ENCODE measurements at regions not wholly inside any gene's neighbourhood (a gene's known extent, or its start where the extent isn't known, plus 50 kb on each side); places are given as distances from the start of the nearest gene placed in this dataset.

DNA sequence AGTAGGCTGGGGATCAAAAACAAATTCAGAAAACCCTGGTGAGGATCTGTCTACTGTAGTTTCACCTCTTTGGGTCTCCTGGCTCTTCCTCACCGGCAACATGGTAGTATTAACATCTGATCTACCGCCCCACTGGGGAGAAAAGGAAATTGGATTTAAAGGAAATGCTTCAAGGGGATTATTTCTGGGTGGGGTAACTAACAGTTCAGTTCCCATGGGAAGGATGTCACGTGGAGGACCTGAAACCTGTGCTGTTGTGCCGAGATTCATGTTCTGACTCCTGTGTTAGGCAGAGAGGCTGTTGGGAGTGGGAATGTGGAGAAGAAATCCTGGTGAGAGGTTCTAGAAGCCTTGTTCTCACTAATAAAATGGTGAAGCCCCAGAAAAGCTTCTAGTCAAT is 254.4 kb downstream of the BCOR start:
- DNase-seq: no peak

GRCh38 chrX:39845233-39845632 is 252.5 kb downstream of the BCOR start:
- DNase-seq: no peak

GRCh38 chrX:39846460-39846859 is 251.3 kb downstream of the BCOR start:
- DNase-seq: no peak

- no peak for DNase-seq
These were observed 249.5 kb downstream of the BCOR start for GRCh38 chrX:39848243-39848642.

GRCh38 chrX:39848900-39849299 is 248.9 kb downstream of the BCOR start:
- no peak for DNase-seq

DNA sequence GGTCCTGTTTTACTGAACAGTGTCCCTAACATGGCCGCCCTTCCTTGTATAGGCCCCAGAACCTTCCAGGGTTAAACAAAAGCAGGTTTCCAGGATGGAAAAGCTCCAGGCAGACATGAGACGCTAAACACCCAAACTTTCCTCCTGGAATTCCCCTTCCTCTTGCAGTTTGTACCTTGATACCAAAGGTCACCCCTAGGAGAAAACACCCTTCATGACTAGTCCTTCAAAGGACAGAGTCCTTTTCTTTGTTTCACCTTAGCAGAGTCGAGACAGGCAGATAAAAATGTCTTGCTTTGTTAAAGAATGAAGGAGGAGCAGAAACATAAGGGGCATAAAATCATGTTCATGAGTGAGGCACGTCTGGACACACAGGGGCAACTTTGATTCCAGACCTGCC is 247.5 kb downstream of the BCOR start:
- no peak for DNase-seq

DNA sequence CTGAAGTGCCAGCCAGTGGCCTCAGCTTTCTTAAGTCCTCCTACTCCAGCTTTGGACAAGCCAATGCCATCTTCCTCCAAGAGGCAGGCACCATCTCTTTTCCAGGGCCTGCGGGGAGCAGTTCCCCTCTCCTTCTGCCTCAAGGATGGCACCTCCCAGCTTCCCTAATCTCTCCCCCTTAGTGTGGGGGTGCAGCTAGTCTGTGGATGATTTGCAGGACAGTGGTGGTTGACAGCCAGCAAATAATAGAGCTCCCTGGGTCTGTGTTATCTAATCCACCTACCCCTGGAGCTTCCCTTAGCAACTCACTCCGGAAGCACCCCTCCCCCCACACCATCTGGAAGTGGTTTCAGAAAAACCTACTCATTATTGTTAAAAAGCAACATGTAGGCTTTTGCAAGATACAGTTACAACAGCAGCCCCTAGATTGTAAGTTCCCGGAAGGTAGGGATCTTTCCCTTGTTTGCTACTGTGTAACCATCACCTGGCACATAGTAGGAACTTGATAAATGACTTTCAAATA is 247.1 kb downstream of the BCOR start:
- no peak for DNase-seq

DNA sequence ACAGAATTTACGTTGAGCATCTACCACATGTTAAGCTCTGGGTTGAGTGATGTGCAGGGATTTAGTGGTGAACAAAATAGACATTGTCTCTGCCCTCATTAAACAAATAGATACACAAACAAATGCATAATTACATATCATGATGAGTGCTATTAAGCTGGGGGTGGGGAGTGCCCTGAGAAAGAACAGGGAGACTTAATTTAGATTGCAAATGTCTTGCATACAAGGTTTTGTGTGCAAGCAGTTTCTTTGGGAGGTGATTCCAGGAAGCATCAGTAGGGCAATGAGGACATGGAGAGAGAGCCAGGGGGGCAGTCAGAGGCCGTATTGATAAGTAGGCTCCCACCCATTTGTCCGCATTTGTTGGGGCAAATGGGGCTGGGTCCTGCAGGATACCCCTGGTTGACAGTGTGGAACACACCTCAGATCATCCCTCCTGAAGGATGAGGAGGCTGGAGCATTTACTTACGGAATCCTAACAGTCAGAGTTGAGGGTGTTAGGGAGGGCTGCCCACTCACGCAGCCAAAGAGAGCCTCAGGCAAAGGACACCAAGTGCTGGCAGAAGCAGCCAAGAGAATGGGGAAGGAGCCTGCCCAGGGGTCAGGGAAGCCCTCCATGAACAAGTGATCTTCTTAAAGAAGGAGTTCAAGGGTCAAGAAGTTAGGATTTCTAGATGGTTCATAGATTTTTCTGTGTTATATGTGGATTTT is 245.9 kb downstream of the BCOR start:
- DNase-seq: no peak

- DNase-seq: no peak
These were observed 245.3 kb downstream of the BCOR start for GRCh38 chrX:39852491-39852890.

DNA sequence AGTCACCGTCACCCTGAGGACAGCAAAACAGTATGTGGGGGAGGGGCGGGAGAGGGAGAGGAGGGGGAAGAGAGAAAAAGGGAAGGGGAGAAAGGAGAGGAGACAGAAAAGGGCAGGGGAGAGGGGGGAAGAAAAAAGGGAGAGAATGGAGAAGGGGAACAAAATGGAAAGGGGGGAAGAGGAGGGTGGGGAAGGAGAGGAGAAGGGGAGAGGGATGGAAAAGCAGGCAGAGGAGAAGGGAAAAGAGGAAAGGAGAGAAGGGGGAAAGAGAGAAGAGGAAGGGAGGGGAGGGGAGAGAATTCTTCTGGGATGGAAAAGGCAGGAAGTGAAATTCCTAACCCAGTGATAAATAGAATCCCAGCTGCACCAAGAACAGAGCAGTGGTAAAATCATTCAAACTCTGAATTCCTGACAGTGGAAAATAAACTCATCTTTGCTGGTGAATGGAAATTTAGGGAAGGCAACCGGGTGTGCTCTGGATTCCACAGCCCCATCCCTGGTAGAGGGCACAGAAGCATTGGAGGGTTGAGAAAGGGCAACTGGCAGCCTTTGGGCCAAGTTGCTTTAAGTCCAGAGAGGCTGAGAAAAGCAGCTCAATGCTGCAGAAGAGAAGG is 244.2 kb downstream of the BCOR start:
- DNase-seq: no peak

DNA sequence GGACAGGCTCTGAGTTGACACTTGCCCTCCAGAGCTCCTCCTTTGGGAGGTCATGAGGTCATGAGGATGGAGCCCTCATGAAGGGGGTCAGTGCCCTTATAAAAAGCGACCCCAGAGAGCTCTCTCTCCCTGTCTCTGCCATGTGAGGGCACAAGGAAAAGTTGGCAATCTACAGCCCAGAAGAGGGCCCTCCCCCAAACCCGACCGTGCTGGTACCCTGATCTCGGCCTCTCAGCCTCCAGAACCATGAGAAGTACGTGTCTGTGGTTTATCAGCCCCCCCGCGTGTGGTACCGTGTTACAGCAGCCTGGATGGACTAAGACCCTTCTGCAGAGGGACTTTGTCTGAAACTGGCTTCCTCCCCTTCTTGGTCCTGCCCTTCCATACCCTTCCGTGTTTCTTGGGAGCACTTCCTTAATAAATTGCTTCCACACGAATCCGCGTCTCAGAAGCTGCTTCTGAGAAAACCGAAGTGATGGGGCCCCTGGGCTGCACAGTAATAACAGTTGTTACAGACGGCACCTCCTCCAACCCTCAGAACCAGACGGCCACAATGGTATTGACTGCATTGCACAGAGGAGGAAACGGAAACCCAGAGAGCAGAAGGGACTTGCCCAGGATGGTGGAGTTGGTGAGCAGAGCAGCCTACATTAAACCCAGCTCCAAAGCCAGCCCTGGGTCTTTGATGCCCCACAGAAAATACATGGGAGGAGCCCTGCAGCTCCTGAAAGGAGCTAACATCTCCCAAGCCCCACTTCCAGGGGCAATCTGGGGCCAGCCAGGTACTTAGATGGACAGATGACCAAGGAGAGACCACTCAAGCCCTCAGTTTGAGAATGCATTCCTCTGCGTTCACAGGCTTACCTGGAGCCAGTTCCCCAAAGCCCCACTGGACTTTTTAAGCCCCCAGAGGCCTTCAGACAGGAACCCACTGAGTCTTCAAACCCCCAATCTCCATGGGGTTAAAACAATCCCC is 242.7 kb downstream of the BCOR start:
- peak; percentile 42 for DNase-seq

DNA sequence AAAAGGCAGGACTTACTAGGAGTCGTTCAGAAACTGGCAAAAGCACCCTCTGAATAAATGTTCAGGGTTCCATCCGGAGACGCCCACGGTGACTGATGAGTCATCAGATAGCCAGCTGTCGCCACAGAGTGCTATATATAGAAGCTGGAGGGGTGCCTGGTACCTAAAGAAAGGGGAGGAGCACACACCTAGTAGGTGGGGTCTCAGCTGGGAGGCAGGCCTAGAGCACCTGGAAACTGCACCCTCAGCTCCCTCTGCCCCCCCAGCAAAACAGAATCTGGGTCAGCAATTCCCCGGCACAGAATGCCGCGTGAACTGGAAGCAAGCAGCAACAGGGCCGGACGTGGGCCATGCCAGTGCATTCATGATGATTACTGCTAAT is 242.0 kb downstream of the BCOR start:
- DNase-seq: peak; percentile 72

DNA sequence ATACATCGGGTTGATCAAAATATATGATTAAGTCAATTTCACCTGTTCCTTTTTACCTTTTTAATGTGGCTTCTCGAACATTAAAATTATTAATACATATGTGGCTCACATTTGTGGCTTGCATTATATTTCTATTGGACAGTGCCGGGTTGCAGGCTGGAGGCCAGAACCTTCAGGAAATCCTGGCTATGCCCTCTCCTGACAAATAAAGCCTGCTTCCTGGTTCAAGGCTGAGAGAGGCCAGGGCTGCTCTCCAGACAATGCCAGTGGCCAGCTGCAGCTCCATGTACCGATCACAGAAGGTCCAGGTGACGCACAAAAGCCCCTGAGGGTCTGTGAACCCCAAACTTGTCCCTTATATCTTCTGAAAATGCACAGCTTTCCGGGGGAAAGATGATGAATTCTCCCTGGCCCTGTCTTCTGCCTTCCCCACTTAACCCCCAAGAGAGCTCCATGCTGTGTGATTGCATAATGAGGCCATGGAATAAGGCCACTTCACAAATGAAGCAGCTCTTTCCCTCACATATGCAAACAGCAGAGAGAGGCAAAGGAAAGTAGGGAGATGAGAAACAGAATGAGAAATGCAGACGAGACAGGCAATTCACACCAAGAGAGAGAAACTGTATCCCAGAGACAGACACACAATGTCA is 241.2 kb downstream of the BCOR start:
- DNase-seq: no peak

- no peak for DNase-seq
These were observed 240.0 kb downstream of the BCOR start for GRCh38 chrX:39857780-39858179.

DNA sequence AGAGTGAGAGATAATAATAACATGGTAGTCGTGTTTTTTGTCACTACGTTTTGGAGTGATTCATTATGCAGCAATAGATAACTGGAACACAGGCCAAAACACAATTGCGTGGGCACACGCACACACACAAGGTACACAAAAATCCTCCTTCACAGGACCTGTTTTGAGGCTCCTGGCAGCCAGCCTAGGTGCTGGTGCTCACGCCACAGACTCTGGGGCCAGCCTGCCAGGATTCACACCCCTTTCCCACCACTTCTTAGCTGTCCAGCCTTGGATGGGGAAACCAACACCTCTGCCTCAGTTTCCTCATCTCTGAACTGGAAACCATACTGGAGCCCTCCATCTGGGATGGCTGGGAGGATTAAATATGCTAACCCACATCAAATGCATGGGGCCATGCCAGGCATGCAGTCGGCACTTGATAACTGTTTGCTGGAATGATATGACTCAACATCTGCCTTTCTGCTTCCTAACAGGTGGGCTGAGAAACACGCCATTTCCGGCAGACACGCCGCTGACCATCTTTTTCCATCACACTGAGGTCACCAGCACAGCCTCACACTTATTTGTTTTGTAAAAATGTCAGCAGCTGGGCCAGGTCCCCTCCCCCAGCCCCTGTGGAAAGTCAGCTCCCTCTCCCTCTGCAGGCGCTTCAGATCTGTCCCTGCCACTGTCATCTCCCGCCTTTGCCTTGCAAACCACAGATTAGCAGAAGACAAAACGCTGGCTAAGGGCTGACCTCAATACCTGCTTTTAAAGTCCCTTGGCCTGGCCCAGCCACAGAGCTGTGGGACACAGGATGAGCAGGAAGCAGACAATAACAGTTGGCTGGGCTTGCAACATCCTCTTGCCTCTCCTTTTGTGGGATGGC is 237.5 kb downstream of the BCOR start:
- peak; percentile 70 for DNase-seq

DNA sequence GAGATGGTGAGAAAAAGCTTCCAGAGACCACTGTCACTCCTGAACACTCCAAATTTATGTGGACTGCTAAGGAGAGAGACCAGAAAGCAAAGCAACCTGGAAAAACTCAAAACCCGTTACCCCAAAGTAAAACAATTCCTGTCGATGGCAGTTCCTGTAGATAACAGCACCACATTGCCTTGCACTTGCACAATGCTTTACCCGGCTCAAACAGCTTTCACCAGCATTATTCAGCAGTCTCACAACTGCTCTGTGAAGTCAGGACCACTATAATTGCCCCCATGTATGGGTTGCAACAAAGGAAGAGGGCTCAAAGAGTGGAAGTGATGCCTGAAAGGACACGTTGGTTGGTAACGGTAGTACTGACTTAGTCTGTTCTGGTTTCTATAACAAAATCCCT is 234.8 kb downstream of the BCOR start:
- DNase-seq: no peak

DNA sequence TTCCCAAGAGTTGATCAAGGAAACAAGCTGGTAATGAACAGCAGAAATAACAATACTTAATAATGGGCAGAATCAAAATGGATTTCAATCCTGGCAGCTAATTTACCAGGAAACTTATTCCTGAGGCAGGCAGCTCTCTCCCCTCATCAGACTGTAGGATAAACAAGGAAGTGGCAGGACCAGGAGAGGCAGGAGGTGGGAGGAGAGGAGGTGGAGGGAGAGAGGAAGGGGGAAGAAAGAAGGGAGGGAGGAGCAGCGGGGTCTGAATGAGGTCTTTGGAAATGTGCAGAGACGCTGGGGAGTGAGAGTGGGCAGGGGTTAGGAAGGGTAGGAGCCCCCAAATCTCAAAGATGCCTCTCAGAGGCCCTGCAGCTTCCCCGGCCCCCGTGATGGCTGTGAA is 231.5 kb downstream of the BCOR start:
- no peak for DNase-seq

DNA sequence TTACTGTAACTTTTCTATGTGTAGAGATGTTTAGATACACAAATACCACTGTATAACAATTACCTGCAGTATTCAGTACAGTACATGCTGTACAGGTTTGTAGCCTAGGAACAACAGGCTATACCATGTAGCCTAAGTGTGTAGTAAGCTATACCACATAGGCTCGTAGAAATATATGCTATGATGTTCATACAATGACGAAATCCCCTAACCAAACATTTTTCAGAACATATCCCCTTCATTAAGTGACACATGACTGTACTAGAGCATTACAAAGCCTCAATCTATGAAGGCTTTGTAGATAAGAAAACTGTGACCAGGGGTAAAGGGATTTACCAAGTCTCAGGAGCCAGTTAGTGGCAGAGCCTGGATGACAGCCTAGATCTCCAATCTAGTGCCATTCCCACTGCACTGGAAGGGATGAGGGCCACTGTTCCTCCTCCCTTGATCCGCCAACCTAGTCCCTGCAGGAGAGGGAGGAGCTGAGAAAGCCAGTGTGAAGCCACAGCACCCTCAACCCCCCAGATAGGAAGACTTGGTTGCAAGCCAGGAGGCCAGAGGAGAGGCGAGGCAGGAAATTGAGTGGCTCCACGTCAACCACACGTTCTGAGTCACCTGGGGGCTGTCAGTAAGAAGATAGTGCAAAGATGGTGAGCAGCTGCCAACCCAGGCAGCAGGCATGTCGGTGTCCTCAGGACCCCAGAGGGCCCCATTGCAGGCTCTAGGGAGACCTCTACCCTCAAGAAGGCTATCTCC is 227.7 kb downstream of the BCOR start:
- DNase-seq: peak; percentile 38

DNA sequence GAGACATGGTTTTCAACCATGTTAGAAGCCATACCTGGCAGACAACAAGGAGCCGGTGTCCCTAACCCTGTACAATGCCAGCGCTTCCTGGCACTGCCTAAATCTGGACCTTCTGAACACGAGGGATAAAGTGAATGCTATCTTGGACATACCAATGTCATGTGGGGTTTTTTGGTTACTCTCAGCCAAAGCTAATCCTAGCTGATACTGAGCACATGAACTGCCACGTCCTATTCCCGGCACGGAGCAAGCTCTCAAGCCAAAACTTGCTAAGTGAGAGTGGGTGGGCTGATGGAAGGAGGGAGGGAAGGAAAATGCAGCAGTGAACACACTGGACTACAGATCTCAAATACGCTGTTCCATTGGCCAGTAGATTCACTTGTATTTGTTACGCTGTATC is 226.1 kb downstream of the BCOR start:
- DNase-seq: no peak

DNA sequence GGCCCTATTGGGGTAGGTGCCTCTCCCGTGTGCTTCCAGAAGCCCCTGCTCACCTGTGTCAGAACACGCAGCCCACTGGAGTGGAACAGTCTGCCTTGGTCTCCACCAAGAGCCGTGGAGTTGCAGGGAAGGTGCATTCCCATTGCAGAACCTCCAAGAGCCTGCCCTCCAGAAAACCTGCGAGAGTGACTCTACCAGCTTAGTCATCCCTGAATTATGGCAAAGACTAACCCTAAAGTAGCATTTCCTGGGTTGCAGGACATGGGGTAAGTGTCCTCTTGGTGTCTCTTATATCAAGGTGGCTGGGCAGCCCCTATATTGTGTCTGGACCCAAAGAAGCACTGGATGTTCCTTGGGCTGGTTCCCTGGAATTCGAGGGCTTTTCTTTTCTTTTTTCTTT is 224.6 kb downstream of the BCOR start:
- no peak for DNase-seq

GRCh38 chrX:39874202-39874816 is 223.4 kb downstream of the BCOR start:
- no peak for DNase-seq

All from activated T-cell treated with anti-CD3 and anti-CD28 coated beads for 4 hours (primary cell).